ENCODE measurements at regions not wholly inside any gene's neighbourhood (a gene's known extent, or its start where the extent isn't known, plus 50 kb on each side); places are given as distances from the start of the nearest gene placed in this dataset.

DNA sequence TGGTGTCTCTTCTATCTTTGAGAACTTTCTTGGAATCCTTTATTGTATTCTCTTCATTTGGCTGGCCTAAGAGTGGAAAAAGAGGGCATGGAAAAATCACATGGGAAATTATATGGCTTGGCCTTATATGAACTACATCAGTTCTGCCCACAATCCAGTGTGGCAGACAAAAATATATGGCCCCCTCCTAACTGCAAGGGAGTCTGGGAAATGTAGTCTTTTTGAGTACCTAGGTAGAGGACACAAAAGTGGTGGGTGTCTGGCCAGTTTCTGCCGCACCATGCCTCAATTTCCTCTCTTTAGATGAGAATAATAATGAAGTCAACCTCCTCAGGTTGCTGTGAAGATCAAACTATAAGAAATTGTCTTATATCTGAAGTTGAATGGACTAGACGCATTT, 109.3 kb downstream of the SCP2D1 start:
- no peaks in the 10 kb centered on the region for H3K27me3 ChIP-seq (replicated peaks; ENCODE audit: insufficient read depth, low read length)
- H3F3A ChIP-seq (ENCODE audit: insufficient read depth, low read length) = no peaks in the 10 kb centered on the region
- no peaks in the 10 kb centered on the region for H3K9me2 ChIP-seq (replicated peaks; ENCODE audit: insufficient read depth, low read length)
- no peaks in the 10 kb centered on the region for H4K20me1 ChIP-seq (ENCODE audit: insufficient read depth, low read length)
- no peak overlapping the region for H3K4me2 ChIP-seq (ENCODE audit: low read depth, low read length)
- H3K36me3 ChIP-seq (replicated peaks; ENCODE audit: insufficient read depth, low read length) = no peaks in the 10 kb centered on the region
- no peak for DNase-seq
- H3K9me3 ChIP-seq (replicated peaks; ENCODE audit: insufficient read depth, low read length) = no peaks in the 10 kb centered on the region
- no peak overlapping the region for H3K4me3 ChIP-seq (ENCODE audit: low read length)
- H3K27ac ChIP-seq (ENCODE audit: low read length) = no peak overlapping the region
- H2AFZ ChIP-seq (ENCODE audit: low read length) = no peak overlapping the region
- H3K9ac ChIP-seq (ENCODE audit: low read length) = no peak overlapping the region
- H3K79me2 ChIP-seq (ENCODE audit: low read length) = no peaks in the 10 kb centered on the region
- TF ChIP-seq CTCF (IDR thresholded peaks at IDR 0.05; ENCODE audit: low read length) (no peak), EZH2phosphoT487 (IDR thresholded peaks at IDR 0.05; ENCODE audit: low read length) (no peak), EZH2 (optimal IDR thresholded peaks at IDR 0.05; ENCODE audit: low read depth, low read length) (no peak)
- no peaks in the 10 kb centered on the region for H3K4me1 ChIP-seq (ENCODE audit: low read length)

DNA sequence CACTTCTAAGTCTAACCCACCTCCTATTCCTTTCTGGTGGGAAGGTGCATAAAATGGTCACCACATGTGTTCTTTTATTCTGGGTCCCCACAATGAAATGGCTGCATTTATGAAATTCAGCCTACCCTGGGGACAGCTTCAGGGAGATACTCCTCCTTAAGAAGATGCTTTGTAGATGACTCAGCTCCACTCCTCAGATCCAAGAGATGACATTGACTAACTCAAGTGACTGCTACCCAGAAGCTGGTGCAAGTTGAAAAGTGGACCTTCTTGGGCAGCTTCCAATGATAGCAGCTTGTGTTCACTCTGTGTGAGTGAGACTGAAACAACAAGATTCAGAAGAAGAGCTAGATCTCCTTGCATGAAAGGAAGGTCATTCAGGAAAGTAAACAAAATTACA, 113.4 kb downstream of the SCP2D1 start:
- Histone ChIP-seq H3K4me3 (ENCODE audit: low read length) (no peak overlapping the region), H3K27ac (ENCODE audit: low read length) (no peak overlapping the region), H3K27me3 (replicated peaks; ENCODE audit: insufficient read depth, low read length) (no peaks in the 10 kb centered on the region), H2AFZ (ENCODE audit: low read length) (no peak overlapping the region), H3K4me1 (ENCODE audit: low read length) (no peaks in the 10 kb centered on the region), H3K9ac (ENCODE audit: low read length) (no peak overlapping the region), H3K9me3 (replicated peaks; ENCODE audit: insufficient read depth, low read length) (no peaks in the 10 kb centered on the region), H3K9me2 (replicated peaks; ENCODE audit: insufficient read depth, low read length) (no peaks in the 10 kb centered on the region), H4K20me1 (ENCODE audit: insufficient read depth, low read length) (no peaks in the 10 kb centered on the region), H3K79me2 (ENCODE audit: low read length) (no peaks in the 10 kb centered on the region), H3F3A (ENCODE audit: insufficient read depth, low read length) (no peaks in the 10 kb centered on the region), H3K4me2 (ENCODE audit: low read depth, low read length) (no peak overlapping the region), H3K36me3 (replicated peaks; ENCODE audit: insufficient read depth, low read length) (no peaks in the 10 kb centered on the region)
- no peak for TF ChIP-seq CTCF (IDR thresholded peaks at IDR 0.05; ENCODE audit: low read length)
- no peak for TF ChIP-seq EZH2 (optimal IDR thresholded peaks at IDR 0.05; ENCODE audit: low read depth, low read length)
- TF ChIP-seq EZH2phosphoT487 (IDR thresholded peaks at IDR 0.05; ENCODE audit: low read length) = no peak
- no peak for DNase-seq

GRCh38 chr20:18928626-18929025, 115.0 kb downstream of the SCP2D1 start:
- Histone ChIP-seq H3K4me3 (ENCODE audit: low read length) (no peak overlapping the region), H2AFZ (ENCODE audit: low read length) (no peak overlapping the region), H3K79me2 (ENCODE audit: low read length) (no peaks in the 10 kb centered on the region), H3K9ac (ENCODE audit: low read length) (no peak overlapping the region), H3K9me2 (replicated peaks; ENCODE audit: insufficient read depth, low read length) (no peaks in the 10 kb centered on the region), H3K4me1 (ENCODE audit: low read length) (no peaks in the 10 kb centered on the region), H3K36me3 (replicated peaks; ENCODE audit: insufficient read depth, low read length) (no peaks in the 10 kb centered on the region), H3K27ac (ENCODE audit: low read length) (no peak overlapping the region), H3F3A (ENCODE audit: insufficient read depth, low read length) (no peaks in the 10 kb centered on the region), H3K4me2 (ENCODE audit: low read depth, low read length) (no peak overlapping the region), H4K20me1 (ENCODE audit: insufficient read depth, low read length) (no peaks in the 10 kb centered on the region), H3K27me3 (replicated peaks; ENCODE audit: insufficient read depth, low read length) (no peaks in the 10 kb centered on the region), H3K9me3 (replicated peaks; ENCODE audit: insufficient read depth, low read length) (no peaks in the 10 kb centered on the region)
- no peak for DNase-seq
- no peak for TF ChIP-seq CTCF (IDR thresholded peaks at IDR 0.05; ENCODE audit: low read length)
- TF ChIP-seq EZH2phosphoT487 (IDR thresholded peaks at IDR 0.05; ENCODE audit: low read length) = no peak
- no peak for TF ChIP-seq EZH2 (optimal IDR thresholded peaks at IDR 0.05; ENCODE audit: low read depth, low read length)

Measured in MM.1S (cell line).